ENCODE measurements at regions not wholly inside any gene's neighbourhood (a gene's known extent, or its start where the extent isn't known, plus 50 kb on each side); places are given as distances from the start of the nearest gene placed in this dataset.

- TF ChIP-seq NR2C1 (IDR thresholded peaks at IDR 0.05): no peak
- no peak for TF ChIP-seq STAT3 (IDR thresholded peaks at IDR 0.05; ENCODE audit: low read depth, low read length)
- peak; percentile 56 for TF ChIP-seq RUNX3 (IDR thresholded peaks at IDR 0.05; ENCODE audit: low read length)
- no peak for TF ChIP-seq CHD2 (IDR thresholded peaks at IDR 0.05; ENCODE audit: borderline replicate concordance, low read depth, low read length)
- no peak for TF ChIP-seq PAX8 (IDR thresholded peaks at IDR 0.05)
- no peak for TF ChIP-seq POLR2A (IDR thresholded peaks at IDR 0.05; ENCODE audit: low read depth, low read length)
- TF ChIP-seq IKZF2 (IDR thresholded peaks at IDR 0.05): peak; percentile 83 to 89
- TF ChIP-seq, protein P1, sequence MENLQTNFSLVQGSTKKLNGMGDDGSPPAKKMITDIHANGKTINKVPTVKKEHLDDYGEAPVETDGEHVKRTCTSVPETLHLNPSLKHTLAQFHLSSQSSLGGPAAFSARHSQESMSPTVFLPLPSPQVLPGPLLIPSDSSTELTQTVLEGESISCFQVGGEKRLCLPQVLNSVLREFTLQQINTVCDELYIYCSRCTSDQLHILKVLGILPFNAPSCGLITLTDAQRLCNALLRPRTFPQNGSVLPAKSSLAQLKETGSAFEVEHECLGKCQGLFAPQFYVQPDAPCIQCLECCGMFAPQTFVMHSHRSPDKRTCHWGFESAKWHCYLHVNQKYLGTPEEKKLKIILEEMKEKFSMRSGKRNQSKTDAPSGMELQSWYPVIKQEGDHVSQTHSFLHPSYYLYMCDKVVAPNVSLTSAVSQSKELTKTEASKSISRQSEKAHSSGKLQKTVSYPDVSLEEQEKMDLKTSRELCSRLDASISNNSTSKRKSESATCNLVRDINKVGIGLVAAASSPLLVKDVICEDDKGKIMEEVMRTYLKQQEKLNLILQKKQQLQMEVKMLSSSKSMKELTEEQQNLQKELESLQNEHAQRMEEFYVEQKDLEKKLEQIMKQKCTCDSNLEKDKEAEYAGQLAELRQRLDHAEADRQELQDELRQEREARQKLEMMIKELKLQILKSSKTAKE (IDR thresholded peaks at IDR 0.05; ENCODE audit: low read depth, poor library complexity, severe bottlenecking): peak; percentile 29
- no peak for TF ChIP-seq CBFB (IDR thresholded peaks at IDR 0.05; ENCODE audit: low read depth)
- no peak for TF ChIP-seq CEBPB (IDR thresholded peaks at IDR 0.05; ENCODE audit: borderline replicate concordance in 1 of 2, low read depth in 2 of 2, low read length in 2 of 2)
- TF ChIP-seq, protein P2, sequence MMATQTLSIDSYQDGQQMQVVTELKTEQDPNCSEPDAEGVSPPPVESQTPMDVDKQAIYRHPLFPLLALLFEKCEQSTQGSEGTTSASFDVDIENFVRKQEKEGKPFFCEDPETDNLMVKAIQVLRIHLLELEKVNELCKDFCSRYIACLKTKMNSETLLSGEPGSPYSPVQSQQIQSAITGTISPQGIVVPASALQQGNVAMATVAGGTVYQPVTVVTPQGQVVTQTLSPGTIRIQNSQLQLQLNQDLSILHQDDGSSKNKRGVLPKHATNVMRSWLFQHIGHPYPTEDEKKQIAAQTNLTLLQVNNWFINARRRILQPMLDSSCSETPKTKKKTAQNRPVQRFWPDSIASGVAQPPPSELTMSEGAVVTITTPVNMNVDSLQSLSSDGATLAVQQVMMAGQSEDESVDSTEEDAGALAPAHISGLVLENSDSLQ (IDR thresholded peaks at IDR 0.05): no peak
- no peak for TF ChIP-seq CHD4 (IDR thresholded peaks at IDR 0.05)
Measured at GRCh38 chr13:80256352-80256932, 84.5 kb downstream of the SPRY2 start (continued).

All from GM12878 (cell line).